H1 (cell line): ENCODE measurements at regions not wholly inside any gene's neighbourhood (a gene's known extent, or its start where the extent isn't known, plus 50 kb on each side); places are given as distances from the start of the nearest gene placed in this dataset.

ENCODE experiments used
- BCL11A ChIP-seq, 2 experiments: IDR thresholded peaks; one replicate each; pipeline ENCODE4 v1.6.1; 2011; ENCODE audit warnings: low read depth in 2 of 2, low read length in 2 of 2, mild to moderate bottlenecking in 2 of 2
- CHD2 ChIP-seq: IDR thresholded peaks from 2 replicates; pipeline ENCODE4 v1.6.1; 2012; ENCODE audit warnings: low read length, improper control_type of control experiment
- EZH2 ChIP-seq: fragments of 200-600 bp; sonication (generic); IDR thresholded peaks from 2 replicates; pipeline ENCODE4 v1.7.1; 2012; ENCODE audit warnings: low read depth, mild to moderate bottlenecking, moderate library complexity, low read length, inconsistent platforms; ENCODE audit not compliant: severe bottlenecking
- GTF2F1 ChIP-seq: IDR thresholded peaks from 2 replicates; pipeline ENCODE4 v1.6.1; 2012; ENCODE audit warnings: low read depth, low read length, improper control_type of control experiment, borderline replicate concordance
- JUN ChIP-seq: IDR thresholded peaks from 2 replicates; pipeline ENCODE4 v1.6.1; 2011; ENCODE audit warnings: low read depth, mild to moderate bottlenecking, improper control_type of control experiment, low read length
- KDM1A ChIP-seq: fragments of 200-600, 300-600 bp; sonication (generic); IDR thresholded peaks from 2 replicates; pipeline ENCODE4 v1.7.1; 2016; ENCODE audit warnings: mild to moderate bottlenecking, low read length, borderline replicate concordance
- SIN3A ChIP-seq, 2 experiments: IDR thresholded peaks in 1 of 2; conservative IDR thresholded peaks in 1 of 2; 2 replicates each; pipeline ENCODE4 v1.6.1; 2011 to 2012; ENCODE audit warnings: low read length in 2 of 2, improper control_type of control experiment in 1 of 2, low read depth in 1 of 2, mild to moderate bottlenecking in 1 of 2
- TCF12 ChIP-seq: IDR thresholded peaks from 2 replicates; pipeline ENCODE4 v1.6.1; 2011; ENCODE audit warnings: low read depth, mild to moderate bottlenecking, low read length
- YY1 ChIP-seq: IDR thresholded peaks from 2 replicates; pipeline ENCODE4 v1.6.1; 2011; ENCODE audit warnings: low read depth, mild to moderate bottlenecking, low read length
- TF ChIP-seq, protein P1 (sequence below): fragments of 300-600 bp; sonication (generic); IDR thresholded peaks from 2 replicates; pipeline ENCODE4 v1.7.1; 2012; ENCODE audit warnings: low read length, moderate library complexity, mild to moderate bottlenecking, inconsistent platforms; ENCODE audit not compliant: insufficient replicate concordance
- TF ChIP-seq, protein P2 (sequence below): IDR thresholded peaks from 2 replicates; pipeline ENCODE4 v1.6.1; 2011; ENCODE audit warnings: low read length, improper control_type of control experiment

DNA sequence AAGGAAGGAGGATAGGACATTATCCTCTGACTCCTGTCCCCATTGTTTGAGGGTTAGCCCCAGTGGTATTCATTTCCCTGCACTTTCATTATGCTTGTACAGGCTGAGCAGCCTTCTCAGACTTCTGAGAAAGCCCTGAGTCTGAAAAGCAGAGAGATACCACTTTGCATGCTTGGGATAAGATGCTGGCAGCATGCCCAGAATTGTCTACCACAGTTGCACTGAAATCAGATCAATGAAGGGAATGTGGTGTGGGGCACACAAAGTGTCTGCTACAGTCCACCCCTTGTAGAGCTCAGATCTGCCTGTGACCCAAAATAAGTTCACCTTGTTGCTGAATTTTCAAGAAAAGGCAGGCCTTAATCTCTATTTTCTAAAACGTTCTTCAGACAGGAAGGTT, 160.6 kb downstream of the CCT6B start (continued):
- TF ChIP-seq, protein P1, sequence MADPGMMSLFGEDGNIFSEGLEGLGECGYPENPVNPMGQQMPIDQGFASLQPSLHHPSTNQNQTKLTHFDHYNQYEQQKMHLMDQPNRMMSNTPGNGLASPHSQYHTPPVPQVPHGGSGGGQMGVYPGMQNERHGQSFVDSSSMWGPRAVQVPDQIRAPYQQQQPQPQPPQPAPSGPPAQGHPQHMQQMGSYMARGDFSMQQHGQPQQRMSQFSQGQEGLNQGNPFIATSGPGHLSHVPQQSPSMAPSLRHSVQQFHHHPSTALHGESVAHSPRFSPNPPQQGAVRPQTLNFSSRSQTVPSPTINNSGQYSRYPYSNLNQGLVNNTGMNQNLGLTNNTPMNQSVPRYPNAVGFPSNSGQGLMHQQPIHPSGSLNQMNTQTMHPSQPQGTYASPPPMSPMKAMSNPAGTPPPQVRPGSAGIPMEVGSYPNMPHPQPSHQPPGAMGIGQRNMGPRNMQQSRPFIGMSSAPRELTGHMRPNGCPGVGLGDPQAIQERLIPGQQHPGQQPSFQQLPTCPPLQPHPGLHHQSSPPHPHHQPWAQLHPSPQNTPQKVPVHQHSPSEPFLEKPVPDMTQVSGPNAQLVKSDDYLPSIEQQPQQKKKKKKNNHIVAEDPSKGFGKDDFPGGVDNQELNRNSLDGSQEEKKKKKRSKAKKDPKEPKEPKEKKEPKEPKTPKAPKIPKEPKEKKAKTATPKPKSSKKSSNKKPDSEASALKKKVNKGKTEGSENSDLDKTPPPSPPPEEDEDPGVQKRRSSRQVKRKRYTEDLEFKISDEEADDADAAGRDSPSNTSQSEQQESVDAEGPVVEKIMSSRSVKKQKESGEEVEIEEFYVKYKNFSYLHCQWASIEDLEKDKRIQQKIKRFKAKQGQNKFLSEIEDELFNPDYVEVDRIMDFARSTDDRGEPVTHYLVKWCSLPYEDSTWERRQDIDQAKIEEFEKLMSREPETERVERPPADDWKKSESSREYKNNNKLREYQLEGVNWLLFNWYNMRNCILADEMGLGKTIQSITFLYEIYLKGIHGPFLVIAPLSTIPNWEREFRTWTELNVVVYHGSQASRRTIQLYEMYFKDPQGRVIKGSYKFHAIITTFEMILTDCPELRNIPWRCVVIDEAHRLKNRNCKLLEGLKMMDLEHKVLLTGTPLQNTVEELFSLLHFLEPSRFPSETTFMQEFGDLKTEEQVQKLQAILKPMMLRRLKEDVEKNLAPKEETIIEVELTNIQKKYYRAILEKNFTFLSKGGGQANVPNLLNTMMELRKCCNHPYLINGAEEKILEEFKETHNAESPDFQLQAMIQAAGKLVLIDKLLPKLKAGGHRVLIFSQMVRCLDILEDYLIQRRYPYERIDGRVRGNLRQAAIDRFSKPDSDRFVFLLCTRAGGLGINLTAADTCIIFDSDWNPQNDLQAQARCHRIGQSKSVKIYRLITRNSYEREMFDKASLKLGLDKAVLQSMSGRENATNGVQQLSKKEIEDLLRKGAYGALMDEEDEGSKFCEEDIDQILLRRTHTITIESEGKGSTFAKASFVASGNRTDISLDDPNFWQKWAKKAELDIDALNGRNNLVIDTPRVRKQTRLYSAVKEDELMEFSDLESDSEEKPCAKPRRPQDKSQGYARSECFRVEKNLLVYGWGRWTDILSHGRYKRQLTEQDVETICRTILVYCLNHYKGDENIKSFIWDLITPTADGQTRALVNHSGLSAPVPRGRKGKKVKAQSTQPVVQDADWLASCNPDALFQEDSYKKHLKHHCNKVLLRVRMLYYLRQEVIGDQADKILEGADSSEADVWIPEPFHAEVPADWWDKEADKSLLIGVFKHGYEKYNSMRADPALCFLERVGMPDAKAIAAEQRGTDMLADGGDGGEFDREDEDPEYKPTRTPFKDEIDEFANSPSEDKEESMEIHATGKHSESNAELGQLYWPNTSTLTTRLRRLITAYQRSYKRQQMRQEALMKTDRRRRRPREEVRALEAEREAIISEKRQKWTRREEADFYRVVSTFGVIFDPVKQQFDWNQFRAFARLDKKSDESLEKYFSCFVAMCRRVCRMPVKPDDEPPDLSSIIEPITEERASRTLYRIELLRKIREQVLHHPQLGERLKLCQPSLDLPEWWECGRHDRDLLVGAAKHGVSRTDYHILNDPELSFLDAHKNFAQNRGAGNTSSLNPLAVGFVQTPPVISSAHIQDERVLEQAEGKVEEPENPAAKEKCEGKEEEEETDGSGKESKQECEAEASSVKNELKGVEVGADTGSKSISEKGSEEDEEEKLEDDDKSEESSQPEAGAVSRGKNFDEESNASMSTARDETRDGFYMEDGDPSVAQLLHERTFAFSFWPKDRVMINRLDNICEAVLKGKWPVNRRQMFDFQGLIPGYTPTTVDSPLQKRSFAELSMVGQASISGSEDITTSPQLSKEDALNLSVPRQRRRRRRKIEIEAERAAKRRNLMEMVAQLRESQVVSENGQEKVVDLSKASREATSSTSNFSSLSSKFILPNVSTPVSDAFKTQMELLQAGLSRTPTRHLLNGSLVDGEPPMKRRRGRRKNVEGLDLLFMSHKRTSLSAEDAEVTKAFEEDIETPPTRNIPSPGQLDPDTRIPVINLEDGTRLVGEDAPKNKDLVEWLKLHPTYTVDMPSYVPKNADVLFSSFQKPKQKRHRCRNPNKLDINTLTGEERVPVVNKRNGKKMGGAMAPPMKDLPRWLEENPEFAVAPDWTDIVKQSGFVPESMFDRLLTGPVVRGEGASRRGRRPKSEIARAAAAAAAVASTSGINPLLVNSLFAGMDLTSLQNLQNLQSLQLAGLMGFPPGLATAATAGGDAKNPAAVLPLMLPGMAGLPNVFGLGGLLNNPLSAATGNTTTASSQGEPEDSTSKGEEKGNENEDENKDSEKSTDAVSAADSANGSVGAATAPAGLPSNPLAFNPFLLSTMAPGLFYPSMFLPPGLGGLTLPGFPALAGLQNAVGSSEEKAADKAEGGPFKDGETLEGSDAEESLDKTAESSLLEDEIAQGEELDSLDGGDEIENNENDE = no peak
- TF ChIP-seq EZH2 (no peak), YY1 (no peak), TCF12 (no peak), SIN3A (conservative IDR thresholded peaks at IDR 0.05 in 1 of 2, IDR thresholded peaks at IDR 0.05 in 1 of 2; ENCODE audit: low read depth in 1 of 2, low read length in 2 of 2) (no peak), CHD2 (no peak), KDM1A (no peak), BCL11A (IDR thresholded peaks at IDR 0.05; ENCODE audit: low read depth in 2 of 2, low read length in 2 of 2) (no peak), GTF2F1 (no peak), JUN (no peak)
- TF ChIP-seq, protein P2, sequence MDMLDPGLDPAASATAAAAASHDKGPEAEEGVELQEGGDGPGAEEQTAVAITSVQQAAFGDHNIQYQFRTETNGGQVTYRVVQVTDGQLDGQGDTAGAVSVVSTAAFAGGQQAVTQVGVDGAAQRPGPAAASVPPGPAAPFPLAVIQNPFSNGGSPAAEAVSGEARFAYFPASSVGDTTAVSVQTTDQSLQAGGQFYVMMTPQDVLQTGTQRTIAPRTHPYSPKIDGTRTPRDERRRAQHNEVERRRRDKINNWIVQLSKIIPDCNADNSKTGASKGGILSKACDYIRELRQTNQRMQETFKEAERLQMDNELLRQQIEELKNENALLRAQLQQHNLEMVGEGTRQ = no peak
